ENCODE measurements at regions not wholly inside any gene's neighbourhood (a gene's known extent, or its start where the extent isn't known, plus 50 kb on each side); places are given as distances from the start of the nearest gene placed in this dataset.

DNA sequence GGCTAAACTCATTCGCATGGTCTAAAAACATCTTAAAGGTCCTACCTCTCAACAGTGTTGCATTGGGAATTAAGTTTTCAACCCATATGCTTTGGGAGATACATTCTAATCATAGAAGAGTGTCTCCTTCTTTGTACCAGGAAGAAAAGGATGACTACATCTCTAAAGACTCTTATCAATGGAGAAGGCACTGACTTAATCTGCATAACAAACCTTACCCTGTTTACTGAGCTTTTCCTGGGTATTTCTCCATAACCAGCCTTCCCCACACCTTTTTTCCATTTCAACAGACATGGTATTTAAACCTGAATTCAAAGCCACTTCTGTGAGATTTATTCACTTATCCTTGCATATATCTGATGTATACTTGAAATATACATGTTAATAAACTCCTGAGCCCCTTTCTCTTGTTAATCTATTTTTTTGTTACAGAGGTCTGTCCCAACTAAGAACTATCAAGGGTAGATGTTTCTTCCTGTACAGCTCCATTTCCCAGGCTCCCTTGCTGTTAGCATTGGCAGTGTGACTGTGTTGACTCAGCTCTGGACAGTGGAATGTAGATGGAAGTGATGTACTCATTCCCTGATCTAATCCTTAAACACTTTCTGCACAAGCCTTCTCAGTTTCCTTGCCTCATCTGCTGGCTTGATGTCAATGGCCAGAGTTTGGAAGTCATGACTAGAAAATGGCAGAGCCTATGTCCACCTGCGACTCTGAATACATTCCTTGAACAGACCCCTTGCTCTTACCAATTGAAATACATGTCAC lies 148.9 kb upstream of the CPEB2 start:
- no peak for ATAC-seq
- no peak for DNase-seq (ENCODE audit: low spot score)

DNA sequence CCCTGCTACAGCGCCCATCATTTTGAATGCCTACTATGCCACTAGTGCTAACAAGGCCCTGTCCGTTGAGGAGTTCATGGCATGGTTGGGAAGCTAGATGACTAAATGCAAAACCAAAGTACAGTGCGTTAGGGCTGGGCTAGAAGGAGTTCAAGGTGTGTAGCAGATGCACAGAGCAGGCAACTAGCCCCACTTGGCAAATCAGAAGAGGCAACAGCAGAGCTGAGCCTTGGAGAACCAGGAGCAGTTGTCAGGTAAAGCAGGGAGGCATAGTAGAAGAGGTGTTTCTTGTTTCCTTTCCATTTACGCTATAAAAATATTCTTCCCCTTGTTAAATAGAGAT lies 146.6 kb upstream of the CPEB2 start:
- DNase-seq (ENCODE audit: low spot score) = no peak
- ATAC-seq = no peak

GRCh38 chr4:14856062-14856933 lies 146.0 kb upstream of the CPEB2 start:
- DNase-seq (ENCODE audit: low spot score) (no peak), ATAC-seq (no peak)

- ATAC-seq = no peak
- DNase-seq (ENCODE audit: low spot score) = no peak
Observed at GRCh38 chr4:14856934-14857235, 145.4 kb upstream of the CPEB2 start.

GRCh38 chr4:14857475-14857874 lies 144.8 kb upstream of the CPEB2 start:
- no peak for DNase-seq (ENCODE audit: low spot score)
- peak; percentile 64 for ATAC-seq

- ATAC-seq = no peak
- no peak for DNase-seq (ENCODE audit: low spot score)
Observed at GRCh38 chr4:14857981-14858380, 144.3 kb upstream of the CPEB2 start.

DNA sequence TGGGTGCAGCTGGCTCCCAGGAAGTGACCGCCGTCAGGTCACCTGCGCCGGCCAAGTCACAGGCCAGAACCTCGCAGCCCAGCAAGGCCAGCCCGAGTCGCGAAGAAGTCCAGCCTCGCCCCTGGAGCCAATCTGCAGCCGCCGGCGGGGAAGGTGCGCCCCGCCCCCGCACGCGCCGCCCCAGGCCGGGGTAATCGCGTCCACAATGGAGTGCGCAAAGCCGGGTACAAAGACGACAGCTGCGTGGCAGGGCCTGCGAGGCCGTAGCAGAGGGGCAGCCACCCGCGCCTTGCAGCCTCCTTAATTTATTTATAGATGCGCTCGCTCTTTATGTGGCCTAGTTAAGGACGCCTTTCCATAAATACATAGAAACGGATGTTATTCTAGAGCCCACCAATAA lies 139.4 kb upstream of the CPEB2 start:
- DNase-seq (ENCODE audit: low spot score) = no peak
- ATAC-seq = no peak

GRCh38 chr4:14863418-14864364 lies 138.6 kb upstream of the CPEB2 start:
- no peak for ATAC-seq
- no peak for DNase-seq (ENCODE audit: low spot score)

DNA sequence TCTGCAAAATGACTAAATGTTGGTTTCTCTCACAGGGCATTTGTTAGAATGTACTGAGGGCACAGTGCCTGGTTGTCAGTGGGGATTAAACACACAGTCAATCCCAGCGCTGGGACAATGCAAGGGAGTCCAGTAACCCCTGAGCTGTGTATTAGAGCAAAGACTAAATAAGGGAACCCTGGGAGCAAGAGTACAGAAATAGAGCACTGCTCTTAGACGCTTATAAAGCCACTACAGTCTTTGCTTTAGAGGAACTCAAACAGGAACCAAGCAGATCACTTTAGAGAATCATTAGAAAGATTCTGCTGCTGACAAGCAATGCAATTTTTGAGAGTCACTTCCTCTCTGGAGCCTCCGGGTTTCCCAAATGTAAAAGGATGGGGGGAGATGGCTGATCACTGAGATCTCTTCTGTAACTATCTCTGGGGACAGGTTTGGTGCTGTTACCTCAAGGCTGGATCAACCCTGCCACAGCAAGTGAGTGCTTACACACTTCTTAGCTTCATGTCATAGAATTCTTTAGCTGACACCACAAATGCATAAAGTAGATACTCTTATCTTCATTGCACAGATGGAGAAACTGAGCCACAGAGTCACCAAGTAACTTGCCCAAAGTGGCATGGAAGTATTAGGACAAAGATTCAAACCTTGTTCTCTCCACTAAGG lies 137.8 kb upstream of the CPEB2 start:
- no peak for DNase-seq (ENCODE audit: low spot score)
- no peak for ATAC-seq

GRCh38 chr4:14865031-14865366 lies 137.3 kb upstream of the CPEB2 start:
- ATAC-seq (no peak), DNase-seq (ENCODE audit: low spot score) (no peak)

DNA sequence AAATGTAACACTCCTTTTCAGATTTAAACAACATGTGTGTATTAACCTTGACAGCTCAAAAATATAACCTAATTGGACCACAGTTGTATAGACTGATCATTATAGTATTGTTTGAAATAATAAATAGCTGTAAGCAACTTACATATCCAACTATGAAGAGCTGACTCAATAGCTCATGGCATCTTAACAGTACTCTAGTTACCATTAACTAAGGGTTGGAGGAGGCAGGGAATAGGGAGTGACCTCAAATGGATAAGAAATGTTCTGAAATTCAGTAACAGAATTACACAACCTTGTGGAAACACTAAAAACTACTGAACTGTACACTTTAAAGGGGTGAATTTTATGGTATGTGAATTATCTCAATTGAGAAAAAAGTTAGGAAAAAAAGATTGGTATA lies 136.5 kb upstream of the CPEB2 start:
- DNase-seq (ENCODE audit: low spot score) = no peak
- ATAC-seq = peak; percentile 65

- DNase-seq (ENCODE audit: low spot score) (peak; percentile 71), ATAC-seq (peak; percentile 66)
Observed at GRCh38 chr4:14867847-14868246, 134.4 kb upstream of the CPEB2 start.

GRCh38 chr4:14868426-14869395 lies 133.6 kb upstream of the CPEB2 start:
- DNase-seq (ENCODE audit: low spot score) (no peak), ATAC-seq (no peak)

DNA sequence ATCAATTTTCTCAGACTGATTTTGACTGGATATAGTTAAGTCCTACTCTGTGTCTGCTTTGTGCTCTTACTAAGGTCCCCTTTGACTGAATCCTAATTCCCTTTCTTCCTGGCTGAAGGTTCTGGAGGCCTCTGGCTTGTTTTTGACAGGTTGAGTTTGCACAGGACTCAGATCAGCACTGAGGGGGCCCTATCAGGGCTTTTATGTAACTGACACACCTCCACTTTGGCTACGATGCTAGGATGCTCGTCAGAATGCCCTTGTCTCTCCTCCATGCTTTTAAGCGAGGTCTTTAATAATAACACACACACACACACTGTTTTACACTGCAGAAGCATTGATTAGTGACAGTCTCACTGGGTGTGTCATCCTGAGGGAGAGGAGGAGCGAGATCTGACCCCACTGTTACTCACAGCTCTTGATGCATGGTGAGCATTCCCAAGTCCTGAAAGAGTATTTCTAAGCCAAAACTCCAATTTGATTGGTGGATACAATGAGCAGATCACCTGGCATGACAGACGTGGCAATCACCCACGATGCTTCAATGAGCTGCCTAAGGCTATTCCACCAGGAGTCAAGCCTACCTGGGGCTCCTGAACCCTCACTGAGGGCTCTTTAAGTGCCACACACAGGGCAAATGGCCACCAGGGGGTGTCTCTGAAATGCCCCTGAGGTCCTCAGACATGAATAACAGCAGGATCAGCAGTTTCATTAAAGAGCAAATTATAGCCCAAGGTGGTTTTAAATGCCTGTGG lies 130.4 kb upstream of the CPEB2 start:
- DNase-seq (ENCODE audit: low spot score) (no peak), ATAC-seq (peak; percentile 35)

DNA sequence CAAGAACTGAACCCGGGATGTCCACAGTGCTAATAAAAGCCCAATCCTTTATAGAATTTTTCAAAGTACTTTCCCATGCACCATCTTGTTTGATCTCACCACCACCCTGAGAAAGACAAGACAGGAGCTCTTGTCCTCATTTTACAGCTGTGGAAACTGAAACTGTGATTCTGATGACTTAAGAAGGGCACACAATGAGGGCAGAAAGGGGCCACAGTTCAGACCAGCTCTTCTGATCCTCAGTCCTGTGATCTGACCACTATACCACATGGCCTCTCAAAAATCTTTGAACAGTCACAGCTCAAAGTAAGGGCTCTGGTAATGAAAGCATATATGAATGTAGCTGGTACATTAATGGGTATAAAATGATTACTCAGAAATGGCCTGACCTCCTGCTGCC lies 127.3 kb upstream of the CPEB2 start:
- no peak for ATAC-seq

GRCh38 chr4:14877246-14878225 lies 124.7 kb upstream of the CPEB2 start:
- DNase-seq (ENCODE audit: low spot score) (no peak), ATAC-seq (peak; percentile 58)

More for the DNA sequence above, 127.3 kb upstream of the CPEB2 start:
- DNase-seq (ENCODE audit: low spot score) = no peak

DNA sequence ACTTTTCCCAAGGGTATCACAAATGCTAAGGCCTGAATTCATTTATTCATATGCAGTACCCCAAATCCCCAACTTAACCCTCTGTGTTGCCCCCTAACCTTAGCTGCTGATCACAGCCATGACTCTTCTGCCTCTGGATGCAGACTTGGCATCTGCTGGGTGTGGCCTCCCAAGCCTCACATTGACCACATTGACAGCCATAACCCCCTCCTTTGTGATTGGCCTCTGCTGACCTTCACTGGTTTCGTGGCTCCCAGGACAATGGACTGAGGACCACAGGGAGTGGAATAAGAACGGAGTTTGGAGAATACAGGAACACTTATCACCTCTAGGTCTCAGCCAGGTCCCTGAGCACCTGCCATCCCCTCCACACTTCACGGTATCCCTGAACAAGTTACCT lies 123.6 kb upstream of the CPEB2 start:
- DNase-seq (ENCODE audit: low spot score) (no peak), ATAC-seq (no peak)

DNA sequence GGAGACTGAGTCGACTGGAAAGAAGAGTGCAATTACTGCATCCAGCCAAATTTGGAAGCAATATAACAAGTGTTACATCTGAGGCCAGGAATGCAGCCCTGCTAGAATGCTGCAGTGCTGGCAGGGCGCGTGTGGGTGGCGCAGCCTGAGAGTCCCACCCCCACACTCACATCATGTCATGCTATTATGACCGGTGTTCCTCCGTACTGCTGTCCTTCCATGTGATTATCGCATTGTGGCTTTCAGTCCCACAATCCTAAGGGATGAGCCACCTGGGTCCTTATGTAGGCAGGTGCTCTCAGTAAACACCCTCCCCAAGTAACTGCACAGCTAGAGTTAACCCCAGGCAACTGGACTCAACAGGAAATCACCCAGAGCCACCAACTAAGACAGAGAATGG lies 122.6 kb upstream of the CPEB2 start:
- ATAC-seq = no peak
- DNase-seq (ENCODE audit: low spot score) = no peak
